ENCODE measurements at regions not wholly inside any gene's neighbourhood (a gene's known extent, or its start where the extent isn't known, plus 50 kb on each side); places are given as distances from the start of the nearest gene placed in this dataset.

DNA sequence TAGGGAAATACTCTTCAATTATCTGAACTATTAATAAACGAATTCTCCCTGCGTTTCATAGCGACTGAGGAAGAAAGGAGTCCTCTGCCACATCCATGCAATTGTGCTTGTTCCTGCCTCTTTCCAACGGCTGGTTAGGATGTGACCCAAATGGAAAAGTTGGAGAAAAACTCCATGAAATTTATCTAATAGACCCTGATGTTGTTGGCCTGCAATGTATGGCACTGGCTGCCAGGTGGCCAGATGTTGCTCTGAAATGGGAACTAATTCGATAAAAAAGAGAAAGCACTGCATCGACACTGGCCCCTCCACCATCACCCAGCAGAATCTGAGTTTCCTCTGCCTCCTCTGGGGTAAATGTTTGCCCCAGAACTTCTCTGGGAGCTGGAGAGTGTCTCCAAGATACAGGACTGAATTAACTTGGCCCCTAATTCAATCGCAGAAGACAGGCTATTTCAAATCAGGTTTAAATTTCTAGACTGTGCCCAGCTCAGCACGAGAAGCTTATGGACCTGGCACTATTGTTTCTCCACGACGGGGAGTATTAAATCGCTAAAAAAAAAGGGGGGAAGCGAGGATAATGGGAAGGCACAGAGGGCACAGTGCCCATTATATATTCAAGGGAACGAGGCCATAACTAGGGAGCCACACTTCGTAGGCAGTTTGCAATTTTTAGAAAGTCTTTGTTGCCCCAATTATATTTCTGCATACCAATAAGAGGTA, 103.9 kb downstream of the ZIC5 start:
- H3K27me3 Mint-ChIP-seq = no peaks in the 10 kb centered on the region
- intact Hi-C loops (cut with micrococcal nuclease) = no loop called here
- H3K36me3 Mint-ChIP-seq (ENCODE audit: low read depth) = peaks cover 23% of the 10 kb centered on the region
- no peak overlapping the region for H3K27ac Mint-ChIP-seq
- no peak for ATAC-seq (ENCODE audit: low read depth)
- ChIA-PET CTCF (no interaction called here), POLR2A (no interaction called here)
- no peaks in the 10 kb centered on the region for H3K9me3 Mint-ChIP-seq
- no peak for DNase-seq
- TF ChIP-seq CTCF (IDR thresholded peaks at IDR 0.05) = no peak
- no peak overlapping the region for H3K4me3 Mint-ChIP-seq
- H3K4me1 Mint-ChIP-seq = peaks cover 9% of the 10 kb centered on the region

- Mint-ChIP-seq H3K27me3 (no peaks in the 10 kb centered on the region), H3K4me1 (peaks cover 9% of the 10 kb centered on the region), H3K36me3 (ENCODE audit: low read depth) (peaks cover 23% of the 10 kb centered on the region), H3K27ac (no peak overlapping the region), H3K9me3 (no peaks in the 10 kb centered on the region), H3K4me3 (no peak overlapping the region)
- CTCF ChIA-PET = no interaction called here
- no peak for TF ChIP-seq CTCF (IDR thresholded peaks at IDR 0.05)
- ATAC-seq (ENCODE audit: low read depth) (no peak), DNase-seq (no peak)
- intact Hi-C loops (cut with micrococcal nuclease) = no loop called here
- POLR2A ChIA-PET = no interaction called here
Observed at GRCh38 chr13:99866781-99867180, 104.8 kb downstream of the ZIC5 start.

DNA sequence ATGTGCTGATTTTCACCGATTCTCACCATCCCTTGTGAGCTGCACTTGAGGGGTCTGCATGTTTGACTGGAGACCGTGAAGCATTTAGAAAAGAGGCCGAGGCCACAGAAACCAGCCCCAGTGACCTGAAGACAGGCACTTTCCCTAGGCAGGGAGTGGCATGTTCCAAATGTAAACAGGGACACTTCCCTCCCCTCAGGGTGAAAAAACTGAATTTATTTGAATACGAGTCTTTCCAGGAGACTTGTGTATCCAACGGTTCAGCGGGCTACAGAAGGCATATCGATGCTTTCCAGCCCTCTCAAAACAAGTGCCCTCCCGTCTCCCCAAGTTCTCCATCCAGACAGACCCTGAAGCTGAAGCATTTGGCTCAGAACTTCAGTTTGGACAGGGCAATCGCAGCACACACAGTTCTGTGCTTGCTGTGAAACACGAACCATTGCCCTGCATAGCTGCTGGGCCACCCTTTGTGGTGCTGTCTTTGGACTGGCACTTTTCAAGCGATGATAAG, 106.1 kb downstream of the ZIC5 start:
- TF ChIP-seq CTCF (IDR thresholded peaks at IDR 0.05) = no peak
- DNase-seq = no peak
- intact Hi-C loops (cut with micrococcal nuclease) = no loop called here
- ChIA-PET CTCF (no interaction called here), POLR2A (no interaction called here)
- H3K4me1 Mint-ChIP-seq = no peaks in the 10 kb centered on the region
- H3K36me3 Mint-ChIP-seq (ENCODE audit: low read depth) = peaks cover 23% of the 10 kb centered on the region
- H3K4me3 Mint-ChIP-seq = no peak overlapping the region
- H3K9me3 Mint-ChIP-seq = no peaks in the 10 kb centered on the region
- H3K27me3 Mint-ChIP-seq = no peaks in the 10 kb centered on the region
- H3K27ac Mint-ChIP-seq = no peak overlapping the region
- ATAC-seq (ENCODE audit: low read depth) = no peak

DNA sequence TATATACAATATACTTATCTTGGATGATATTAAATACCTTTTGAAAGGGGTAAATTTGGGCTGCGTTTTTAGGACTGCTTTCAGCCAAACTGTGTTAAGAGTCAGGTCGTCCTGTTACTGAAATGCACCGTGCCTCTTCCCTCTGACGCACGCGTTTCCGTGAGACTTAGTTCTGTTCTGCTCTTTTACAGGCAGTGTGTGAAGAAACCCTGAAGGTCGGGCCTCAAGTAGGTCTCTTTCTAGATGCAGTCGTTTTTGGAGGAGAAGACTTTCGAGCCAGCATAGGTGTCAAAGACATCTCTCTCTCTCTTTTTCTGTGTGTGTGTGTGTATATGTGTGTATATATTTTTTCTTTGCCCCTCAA, 107.0 kb downstream of the ZIC5 start:
- TF ChIP-seq CTCF (IDR thresholded peaks at IDR 0.05) = no peak
- H3K27me3 Mint-ChIP-seq = no peaks in the 10 kb centered on the region
- ChIA-PET POLR2A (no interaction called here), CTCF (no interaction called here)
- DNase-seq (no peak), ATAC-seq (ENCODE audit: low read depth) (no peak)
- no peak overlapping the region for H3K4me3 Mint-ChIP-seq
- no peaks in the 10 kb centered on the region for H3K9me3 Mint-ChIP-seq
- peaks cover 27% of the 10 kb centered on the region for H3K36me3 Mint-ChIP-seq (ENCODE audit: low read depth)
- intact Hi-C loops (cut with micrococcal nuclease) = no loop called here
- no peaks in the 10 kb centered on the region for H3K4me1 Mint-ChIP-seq
- no peak overlapping the region for H3K27ac Mint-ChIP-seq

GRCh38 chr13:99863789-99864626, 107.6 kb downstream of the ZIC5 start:
- intact Hi-C loops (cut with micrococcal nuclease) = no loop called here
- CTCF ChIA-PET = no interaction called here
- H3K36me3 Mint-ChIP-seq (ENCODE audit: low read depth) = peaks cover 32% of the 10 kb centered on the region
- no peak overlapping the region for H3K4me3 Mint-ChIP-seq
- H3K27ac Mint-ChIP-seq = no peak overlapping the region
- DNase-seq = no peak
- H3K9me3 Mint-ChIP-seq = no peaks in the 10 kb centered on the region
- POLR2A ChIA-PET = no interaction called here
- H3K4me1 Mint-ChIP-seq = no peaks in the 10 kb centered on the region
- TF ChIP-seq CTCF (IDR thresholded peaks at IDR 0.05) = no peak
- ATAC-seq (ENCODE audit: low read depth) = no peak
- H3K27me3 Mint-ChIP-seq = no peaks in the 10 kb centered on the region
